ENCODE measurements at regions not wholly inside any gene's neighbourhood (a gene's known extent, or its start where the extent isn't known, plus 50 kb on each side); places are given as distances from the start of the nearest gene placed in this dataset.
"Not testable (repeated sequence)": the region's sequence is repeated elsewhere in the genome, so short reads cannot be mapped to it uniquely, and the experiment has no call there.

DNA sequence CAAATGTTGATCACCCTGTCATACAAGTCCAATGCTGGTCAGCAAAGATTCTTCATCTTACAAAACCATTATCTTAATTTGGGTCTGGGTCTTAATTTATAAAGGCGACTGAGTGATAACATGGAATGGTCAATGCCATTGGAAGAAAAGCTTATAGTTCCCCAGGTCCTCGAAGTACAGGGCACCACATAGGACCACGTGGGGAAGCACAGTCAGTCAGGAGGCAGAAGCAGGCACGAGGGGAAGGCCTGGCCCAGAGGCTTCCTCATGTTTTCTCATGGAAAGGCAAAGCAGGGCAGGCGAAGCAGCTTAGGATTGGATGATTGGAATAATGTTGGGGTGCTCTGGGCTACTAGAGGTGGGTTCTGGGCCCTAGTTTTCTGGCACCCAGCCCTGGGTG, 175.7 kb downstream of the FASLG start:
- DNase-seq (ENCODE audit: low read depth in 4 of 4, low spot score in 1 of 4): no peak

DNA sequence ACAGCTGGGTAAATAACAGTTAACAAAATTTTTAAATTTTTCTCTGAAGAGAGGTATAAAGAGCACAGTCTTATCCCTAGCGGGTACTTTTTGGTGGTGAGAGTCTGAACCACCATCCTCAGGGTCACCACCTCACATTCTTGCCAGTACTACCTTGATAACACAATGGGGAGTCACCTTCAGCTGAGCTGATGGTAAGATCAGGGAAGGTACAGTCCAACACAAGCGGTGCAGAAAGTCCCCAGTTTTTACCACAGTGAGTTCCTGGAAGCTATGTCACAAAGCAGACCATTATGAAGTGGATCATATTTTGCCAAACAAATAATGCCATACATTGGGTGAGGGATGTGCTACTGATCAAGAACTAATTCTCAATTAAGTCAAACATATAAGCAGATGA, 176.9 kb downstream of the FASLG start:
- no peak for DNase-seq (ENCODE audit: low read depth in 4 of 4, low spot score in 1 of 4)

GRCh38 chr1:172837816-172838679, 179.1 kb downstream of the FASLG start:
- DNase-seq (ENCODE audit: low read depth in 4 of 4, low spot score in 1 of 4): no peak

- no peak for DNase-seq (ENCODE audit: low read depth in 4 of 4, low spot score in 1 of 4)
Measured at GRCh38 chr1:172838680-172839313, 179.9 kb downstream of the FASLG start.

GRCh38 chr1:172839639-172840038, 180.7 kb downstream of the FASLG start:
- not testable (repeated sequence) for DNase-seq (ENCODE audit: low read depth in 4 of 4, low spot score in 1 of 4)

GRCh38 chr1:172843444-172843843, 184.5 kb downstream of the FASLG start:
- no peak for DNase-seq (ENCODE audit: low read depth in 4 of 4, low spot score in 1 of 4)

DNA sequence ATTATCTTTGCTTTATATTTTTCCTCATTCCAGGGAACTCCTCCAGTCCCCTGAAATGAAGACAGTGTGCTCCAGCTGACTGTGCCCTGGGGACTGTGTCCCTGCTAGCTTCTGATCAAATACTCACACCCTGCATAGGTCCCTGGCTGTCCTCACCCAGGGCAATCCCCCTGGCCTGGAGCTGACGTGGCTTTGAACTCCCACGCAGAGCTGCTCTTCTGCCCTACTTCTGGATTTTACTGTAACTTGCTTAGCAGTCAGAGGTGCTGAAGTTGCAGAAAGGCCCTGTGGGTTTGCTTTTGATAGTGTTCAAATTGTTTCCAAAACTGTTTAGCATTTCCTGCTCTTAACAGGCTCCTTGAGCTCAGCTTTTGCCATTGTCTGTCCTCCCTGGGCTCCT, 186.5 kb downstream of the FASLG start:
- DNase-seq (ENCODE audit: low read depth in 4 of 4, low spot score in 1 of 4): peak; percentile 27 to 55 (median 31)

DNA sequence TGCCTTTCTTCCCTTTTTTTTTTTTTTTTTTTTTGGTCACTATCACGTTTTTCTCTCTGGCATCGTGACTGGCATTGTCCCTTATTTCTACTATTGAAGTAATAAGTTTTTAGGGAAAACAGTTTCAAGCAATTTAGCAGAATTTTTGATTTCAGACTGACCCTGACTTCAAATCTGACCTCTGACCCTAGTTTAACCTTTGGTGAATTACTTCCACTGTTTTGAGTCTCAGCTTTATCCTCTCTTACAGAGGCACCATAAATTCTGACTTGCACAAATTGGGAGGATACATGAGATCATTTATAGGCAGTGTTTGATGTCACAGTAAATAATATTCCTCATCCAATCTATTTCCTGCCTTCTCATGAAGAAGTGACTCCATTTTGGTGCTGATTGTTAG, 187.0 kb downstream of the FASLG start:
- DNase-seq (ENCODE audit: low read depth in 4 of 4, low spot score in 1 of 4): no peak

DNA sequence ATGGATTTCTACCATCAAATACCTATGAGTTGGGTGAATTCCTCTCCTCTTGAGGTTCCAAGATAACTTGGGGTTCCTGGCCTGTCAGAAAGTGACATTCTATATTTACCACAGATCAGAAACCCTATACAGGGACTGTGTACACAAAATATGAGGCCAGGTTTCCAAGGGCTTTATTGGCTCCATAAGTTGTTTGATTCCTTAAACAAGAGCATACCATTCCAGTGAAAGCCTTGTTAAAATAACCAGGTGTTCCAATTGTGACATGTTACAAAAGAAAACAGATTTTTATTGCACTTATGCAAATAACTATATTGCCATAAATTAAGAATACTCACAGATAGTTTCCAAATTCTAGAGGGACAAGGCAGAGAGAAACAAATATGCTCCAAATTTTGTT, 188.9 kb downstream of the FASLG start:
- DNase-seq (ENCODE audit: low read depth in 4 of 4, low spot score in 1 of 4): not testable (repeated sequence)

DNA sequence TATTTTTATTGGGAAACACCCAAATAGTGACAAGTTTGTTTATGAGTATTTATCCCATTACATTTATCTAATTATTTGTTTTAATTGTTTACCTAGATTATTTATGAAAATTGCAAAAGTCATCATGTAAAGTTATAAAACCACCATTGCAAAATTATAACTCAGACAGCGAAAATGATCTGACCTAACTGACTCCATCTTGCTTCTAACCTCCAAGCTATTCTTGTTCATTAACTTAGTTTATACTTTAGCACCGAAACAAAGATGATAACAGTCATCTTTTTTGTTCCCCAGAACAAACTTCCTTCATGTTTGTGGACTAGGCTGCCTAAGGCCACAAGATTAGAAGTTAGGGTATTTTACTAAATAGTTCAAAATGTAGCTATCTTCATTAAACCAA, 190.8 kb downstream of the FASLG start:
- no peak for DNase-seq (ENCODE audit: low read depth in 4 of 4, low spot score in 1 of 4)

GRCh38 chr1:172851077-172851476, 192.2 kb downstream of the FASLG start:
- no peak for DNase-seq (ENCODE audit: low read depth in 4 of 4, low spot score in 1 of 4)

DNA sequence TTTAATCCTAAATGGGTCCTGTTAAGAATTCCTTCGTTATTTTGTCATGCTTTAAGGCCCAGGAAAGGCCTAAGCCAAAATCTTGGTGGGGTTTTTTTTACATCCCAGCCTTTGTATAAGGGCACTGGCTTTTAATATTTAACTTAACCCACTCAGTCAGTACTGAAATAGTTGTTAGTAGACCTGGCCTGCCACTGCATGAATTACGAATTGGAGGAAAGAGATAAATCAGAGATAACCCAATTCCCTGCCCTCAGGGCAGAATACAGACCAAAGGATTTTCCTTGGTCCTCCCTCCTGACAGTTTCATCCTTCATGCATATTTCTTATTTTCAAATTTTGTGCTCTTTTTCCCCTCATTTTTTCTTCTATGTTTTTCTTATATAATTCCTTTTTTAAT, 193.0 kb downstream of the FASLG start:
- DNase-seq (ENCODE audit: low read depth in 4 of 4, low spot score in 1 of 4): no peak

- DNase-seq (ENCODE audit: low read depth in 4 of 4, low spot score in 1 of 4): not testable (repeated sequence)
Measured at GRCh38 chr1:172855983-172856382, 194.8 kb downstream of the TNFSF18 start.

DNA sequence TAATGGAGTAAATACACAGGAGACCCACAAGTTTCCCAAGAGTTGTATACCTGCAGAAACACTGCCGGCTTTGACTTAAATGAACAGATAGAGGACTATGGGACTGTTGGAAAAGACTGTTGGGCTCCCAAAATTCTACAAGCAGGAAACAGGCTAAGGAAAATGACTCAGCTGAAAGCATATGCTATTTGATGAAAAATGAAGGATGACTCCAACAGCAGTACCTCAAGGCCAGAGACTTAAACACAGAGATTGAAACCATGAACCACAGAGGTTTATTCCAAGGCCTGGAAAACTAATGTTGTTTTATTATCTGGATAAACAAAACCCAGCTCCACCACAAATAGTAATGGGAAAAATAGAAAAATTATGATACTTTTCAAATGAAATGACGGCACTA, 187.7 kb downstream of the TNFSF18 start:
- DNase-seq (ENCODE audit: low read depth in 4 of 4, low spot score in 1 of 4): no peak

- DNase-seq (ENCODE audit: low read depth in 4 of 4, low spot score in 1 of 4): no peak
Measured at GRCh38 chr1:172867216-172867818, 183.4 kb downstream of the TNFSF18 start.

DNA sequence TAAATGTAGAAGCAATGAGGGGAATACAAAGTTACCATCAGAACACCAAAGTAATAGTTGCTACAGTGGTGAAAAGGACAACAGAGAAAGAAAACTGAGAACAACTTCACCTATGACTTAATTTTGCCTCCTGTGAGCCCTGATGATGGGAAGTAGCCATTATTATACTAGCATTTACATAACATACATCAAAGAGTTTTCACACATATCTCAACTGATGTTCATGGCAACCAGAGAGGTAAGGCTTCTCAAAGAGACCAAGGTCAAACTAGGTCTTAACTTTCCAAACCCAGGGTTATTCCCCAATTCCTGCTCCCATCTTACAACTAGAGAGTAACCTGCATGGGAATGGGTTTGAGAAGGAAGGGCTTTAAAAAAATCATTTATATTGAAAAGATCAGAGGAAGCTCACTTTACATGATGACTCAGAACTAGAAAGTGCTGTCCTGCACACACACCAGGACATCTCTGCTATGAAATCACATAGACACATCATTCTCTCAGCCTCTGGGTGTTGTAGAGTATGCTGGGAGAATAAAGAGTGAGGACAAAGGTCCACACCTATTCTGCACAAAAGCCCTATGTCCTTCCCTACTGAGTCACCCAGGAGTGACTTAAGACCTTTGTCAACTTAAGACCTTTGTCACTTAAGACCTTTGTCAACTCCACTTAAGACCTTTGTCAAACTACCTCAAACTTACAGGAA, 179.7 kb downstream of the TNFSF18 start:
- DNase-seq (ENCODE audit: low read depth in 4 of 4, low spot score in 1 of 4): no peak

GRCh38 chr1:172874950-172875349, 175.8 kb downstream of the TNFSF18 start:
- DNase-seq (ENCODE audit: low read depth in 4 of 4, low spot score in 1 of 4): no peak

DNA sequence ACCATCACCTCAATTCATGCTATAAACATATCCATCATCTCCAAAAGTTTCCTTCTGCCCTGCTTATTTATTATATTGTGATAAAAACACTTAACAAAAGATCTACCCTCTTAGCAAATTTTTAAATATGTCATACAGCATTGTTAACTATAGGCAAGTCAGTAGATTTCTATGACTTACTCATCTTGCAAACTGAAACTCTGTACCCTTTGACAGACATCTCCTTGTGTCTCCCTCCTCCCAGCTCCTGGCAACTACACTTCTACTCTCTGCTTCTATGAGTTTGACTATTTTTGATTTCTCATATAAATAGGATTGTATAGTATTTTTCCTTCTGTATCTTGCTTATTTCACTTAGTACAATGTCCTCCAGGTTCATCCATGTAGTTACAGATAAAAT, 174.8 kb downstream of the TNFSF18 start:
- DNase-seq (ENCODE audit: low read depth in 4 of 4, low spot score in 1 of 4): no peak

DNA sequence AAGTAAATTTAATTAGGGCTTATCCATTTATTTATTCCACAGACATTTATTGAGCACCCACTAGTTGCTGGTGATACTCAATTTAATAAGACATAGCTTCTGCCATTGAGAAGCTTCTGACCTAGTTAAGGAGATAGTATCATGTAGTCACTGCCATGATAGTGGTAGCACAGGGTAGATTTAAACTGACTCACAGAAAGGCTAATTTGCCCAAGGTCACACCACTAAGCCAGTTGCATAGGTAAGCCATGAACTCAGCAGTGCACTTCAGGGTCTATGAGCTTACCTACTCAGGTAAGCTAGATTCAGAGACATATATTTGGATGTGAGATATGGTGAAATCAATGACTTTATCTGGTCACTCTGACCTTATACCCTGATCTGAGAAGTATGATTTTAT, 168.4 kb downstream of the TNFSF18 start:
- no peak for DNase-seq (ENCODE audit: low read depth in 4 of 4, low spot score in 1 of 4)

GRCh38 chr1:172882791-172883386, 167.9 kb downstream of the TNFSF18 start:
- no peak for DNase-seq (ENCODE audit: low read depth in 4 of 4, low spot score in 1 of 4)

DNA sequence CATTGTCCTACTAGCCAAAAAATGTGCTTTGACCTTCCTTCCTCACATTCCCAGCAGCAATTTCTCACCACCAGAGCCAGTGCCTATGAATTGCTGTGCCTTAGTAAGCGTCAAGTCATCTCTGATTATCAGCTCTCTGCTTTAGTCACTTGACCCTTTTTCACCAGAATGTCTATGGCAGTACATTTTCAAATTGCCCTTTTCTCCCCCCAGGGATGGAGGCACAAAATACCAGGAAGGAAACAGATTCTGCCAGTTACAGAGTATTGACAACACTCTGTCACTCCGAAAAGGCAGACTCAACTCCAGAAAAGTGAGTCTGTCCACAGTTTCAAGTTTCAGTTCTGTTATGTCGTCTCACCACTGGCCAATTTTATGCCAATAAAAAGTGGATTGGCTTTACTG, 167.4 kb downstream of the TNFSF18 start:
- DNase-seq (ENCODE audit: low read depth in 4 of 4, low spot score in 1 of 4): no peak

All from stimulated activated CD4-positive, alpha-beta T cell treated with anti-CD3 and anti-CD28 coated beads, Interleukin-1b, Interleukin-23, amount 100 ng/mL, for 24 hours (primary cell).